Nephron progenitor cell (in vitro differentiated cells): ENCODE measurements at regions not wholly inside any gene's neighbourhood (a gene's known extent, or its start where the extent isn't known, plus 50 kb on each side); places are given as distances from the start of the nearest gene placed in this dataset.

Experiments
- DNase-seq: peaks from one replicate; pipeline ENCODE4 v3.0.0; 2021
- H3K27ac Mint-ChIP-seq: 2 replicates; pipeline ENCODE4 v1.8.0; 2021; ENCODE audit warnings: mild to moderate bottlenecking, moderate library complexity, mixed read lengths
- H3K27me3 Mint-ChIP-seq: 2 replicates; pipeline ENCODE4 v1.8.0; 2021; ENCODE audit warnings: mild to moderate bottlenecking, low read depth, mixed read lengths; ENCODE audit not compliant: poor library complexity
- H3K36me3 Mint-ChIP-seq: 2 replicates; pipeline ENCODE4 v1.8.0; 2021; ENCODE audit warnings: low read depth, mixed read lengths
- H3K4me1 Mint-ChIP-seq: 2 replicates; pipeline ENCODE4 v1.8.0; 2021; ENCODE audit warnings: mixed read lengths
- H3K4me3 Mint-ChIP-seq: 2 replicates; pipeline ENCODE4 v1.8.0; 2021; ENCODE audit warnings: mild to moderate bottlenecking, moderate library complexity, mixed read lengths
- H3K9me3 Mint-ChIP-seq: 2 replicates; pipeline ENCODE4 v1.8.0; 2021; ENCODE audit warnings: mild to moderate bottlenecking, moderate library complexity, mixed read lengths
- CTCF ChIP-seq: fragments of 200-600 bp; sonication (generic); IDR thresholded peaks from 2 replicates; pipeline ENCODE4 v1.5.0; 2021; ENCODE audit warnings: antibody characterized with exemption

GRCh38 chr9:134491856-134492255 is 149.7 kb upstream of the COL5A1 start:
- Mint-ChIP-seq H3K9me3 (no peaks in the 10 kb centered on the region), H3K4me3 (no peak overlapping the region), H3K4me1 (peaks cover 50% of the 10 kb centered on the region), H3K27ac (no peak overlapping the region), H3K27me3 (peaks cover 16% of the 10 kb centered on the region), H3K36me3 (no peaks in the 10 kb centered on the region)
- no peak for DNase-seq
- no peak for TF ChIP-seq CTCF

DNA sequence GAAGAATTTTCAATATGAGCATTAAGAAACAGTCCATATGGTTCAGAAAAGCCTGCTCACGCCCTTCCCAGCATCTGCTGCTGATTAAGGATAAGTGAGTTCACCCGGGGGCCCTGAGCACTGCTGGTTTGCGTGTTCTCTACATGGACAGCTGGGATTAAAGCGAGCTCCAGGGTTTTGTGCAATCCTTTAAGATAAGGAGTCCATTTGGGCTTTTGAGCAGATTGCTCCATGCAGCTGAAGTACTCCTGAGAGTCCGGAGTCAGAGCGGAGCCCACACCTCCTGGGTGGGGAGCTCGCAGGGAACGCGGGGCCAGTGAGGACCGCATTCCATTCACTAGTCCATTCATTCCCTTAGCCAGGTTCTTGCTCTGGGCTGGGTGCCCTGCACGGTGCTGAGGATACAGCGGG is 149.3 kb upstream of the COL5A1 start:
- no peak for TF ChIP-seq CTCF
- Mint-ChIP-seq H3K27ac (no peak overlapping the region), H3K9me3 (no peaks in the 10 kb centered on the region), H3K36me3 (no peaks in the 10 kb centered on the region), H3K27me3 (peaks cover 16% of the 10 kb centered on the region), H3K4me1 (peaks cover 55% of the 10 kb centered on the region), H3K4me3 (peak overlapping the region; percentile 21)
- DNase-seq = no peak

GRCh38 chr9:134492721-134493460 is 148.7 kb upstream of the COL5A1 start:
- H3K4me1 Mint-ChIP-seq = peaks cover 61% of the 10 kb centered on the region
- H3K36me3 Mint-ChIP-seq = no peaks in the 10 kb centered on the region
- no peaks in the 10 kb centered on the region for H3K9me3 Mint-ChIP-seq
- H3K27ac Mint-ChIP-seq = peak overlapping the region; percentile 45
- peak overlapping the region; percentile 21 for H3K4me3 Mint-ChIP-seq
- peak; percentile 53 for DNase-seq
- peaks cover 10% of the 10 kb centered on the region for H3K27me3 Mint-ChIP-seq
- no peak for TF ChIP-seq CTCF

DNA sequence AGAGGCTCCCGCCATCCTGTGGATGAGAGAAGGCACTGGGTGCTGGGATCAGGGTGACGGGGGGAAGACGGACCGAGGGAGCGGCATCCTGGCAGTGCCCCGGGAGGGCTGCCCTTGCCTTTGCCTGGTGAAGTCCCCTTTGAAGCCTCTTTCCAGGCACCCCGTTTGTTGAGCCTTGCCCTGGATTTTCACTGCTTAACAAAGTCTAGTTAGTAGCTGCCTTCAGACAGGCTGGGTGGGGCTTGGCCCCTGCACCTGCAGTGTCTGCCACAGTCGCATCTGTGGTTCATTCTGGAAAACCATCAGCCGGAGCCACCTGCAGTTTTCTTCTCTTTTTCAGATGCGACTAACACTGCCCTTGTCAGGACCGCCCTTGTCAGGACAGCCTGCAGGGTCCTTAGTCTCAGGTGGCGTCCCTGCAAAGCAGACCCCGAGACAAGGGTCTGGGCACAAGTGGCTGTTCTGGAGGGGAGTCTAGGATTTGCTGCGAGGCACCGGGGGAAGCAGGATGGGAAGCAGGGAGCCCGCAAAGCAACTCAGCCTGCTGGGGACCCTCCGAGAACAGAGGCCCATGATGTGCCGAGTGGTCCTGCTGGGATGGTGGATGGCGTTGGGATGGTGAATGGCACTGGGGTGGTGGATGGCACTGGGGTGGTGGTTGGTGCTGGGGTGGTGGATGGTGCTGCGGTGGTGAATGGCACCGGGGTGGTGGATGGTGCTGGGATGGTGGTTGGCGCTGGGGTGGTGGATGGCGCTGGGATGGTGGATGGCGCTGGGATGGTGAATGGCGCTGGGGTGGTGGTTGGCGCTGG is 147.9 kb upstream of the COL5A1 start:
- Mint-ChIP-seq H3K27me3 (peaks cover 7% of the 10 kb centered on the region), H3K4me3 (no peak overlapping the region), H3K27ac (peak overlapping the region; percentile 45), H3K9me3 (no peaks in the 10 kb centered on the region), H3K4me1 (peaks cover 64% of the 10 kb centered on the region), H3K36me3 (no peaks in the 10 kb centered on the region)
- DNase-seq = no peak
- TF ChIP-seq CTCF = no peak

GRCh38 chr9:134494273-134494815 is 147.3 kb upstream of the COL5A1 start:
- Mint-ChIP-seq H3K9me3 (no peaks in the 10 kb centered on the region), H3K4me1 (peaks cover 57% of the 10 kb centered on the region), H3K27me3 (peaks cover 4% of the 10 kb centered on the region), H3K4me3 (no peak overlapping the region), H3K27ac (no peak overlapping the region), H3K36me3 (no peaks in the 10 kb centered on the region)
- no peak for TF ChIP-seq CTCF
- DNase-seq = no peak
